NCI-H2107 (cell line): ENCODE measurements at regions not wholly inside any gene's neighbourhood (a gene's known extent, or its start where the extent isn't known, plus 50 kb on each side); places are given as distances from the start of the nearest gene placed in this dataset.

Experiments used
- DNase-seq: peaks from one replicate; lab custom pipeline; 2025; lab: John Stamatoyannopoulos, UW

- no peak for DNase-seq
These were observed 153.8 kb downstream of the PHF2 start for GRCh38 chr9:93730217-93730616.
